GM12874 (cell line): ENCODE measurements at regions not wholly inside any gene's neighbourhood (a gene's known extent, or its start where the extent isn't known, plus 50 kb on each side); places are given as distances from the start of the nearest gene placed in this dataset.

Experiments used
- TF ChIP-seq, protein P1 (sequence below): IDR thresholded peaks from 2 replicates; pipeline ENCODE4 v1.5.1; 2011; ENCODE audit warnings: low read depth, mild to moderate bottlenecking, control low read depth, low read length, moderate library complexity; ENCODE audit not compliant: insufficient read depth

DNA sequence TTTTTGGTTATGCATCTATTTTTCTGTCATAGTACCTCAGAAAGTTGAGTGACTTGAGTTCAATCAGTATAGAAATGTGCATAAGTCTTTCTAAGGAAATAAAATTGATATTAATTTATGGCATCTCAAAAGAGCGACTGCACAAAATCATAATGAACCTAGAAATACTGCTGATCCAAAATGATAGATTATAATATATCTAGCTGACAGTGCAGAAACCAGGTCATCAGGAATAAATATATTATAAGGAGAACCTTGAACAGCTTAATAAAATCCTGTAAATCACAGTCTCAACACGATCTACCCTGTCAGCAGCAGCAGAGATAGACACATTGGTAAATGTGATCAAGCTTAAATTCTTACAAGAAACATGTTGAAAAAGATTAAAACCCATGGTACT, 1106.6 kb upstream of the CDH18 start:
- TF ChIP-seq, protein P1, sequence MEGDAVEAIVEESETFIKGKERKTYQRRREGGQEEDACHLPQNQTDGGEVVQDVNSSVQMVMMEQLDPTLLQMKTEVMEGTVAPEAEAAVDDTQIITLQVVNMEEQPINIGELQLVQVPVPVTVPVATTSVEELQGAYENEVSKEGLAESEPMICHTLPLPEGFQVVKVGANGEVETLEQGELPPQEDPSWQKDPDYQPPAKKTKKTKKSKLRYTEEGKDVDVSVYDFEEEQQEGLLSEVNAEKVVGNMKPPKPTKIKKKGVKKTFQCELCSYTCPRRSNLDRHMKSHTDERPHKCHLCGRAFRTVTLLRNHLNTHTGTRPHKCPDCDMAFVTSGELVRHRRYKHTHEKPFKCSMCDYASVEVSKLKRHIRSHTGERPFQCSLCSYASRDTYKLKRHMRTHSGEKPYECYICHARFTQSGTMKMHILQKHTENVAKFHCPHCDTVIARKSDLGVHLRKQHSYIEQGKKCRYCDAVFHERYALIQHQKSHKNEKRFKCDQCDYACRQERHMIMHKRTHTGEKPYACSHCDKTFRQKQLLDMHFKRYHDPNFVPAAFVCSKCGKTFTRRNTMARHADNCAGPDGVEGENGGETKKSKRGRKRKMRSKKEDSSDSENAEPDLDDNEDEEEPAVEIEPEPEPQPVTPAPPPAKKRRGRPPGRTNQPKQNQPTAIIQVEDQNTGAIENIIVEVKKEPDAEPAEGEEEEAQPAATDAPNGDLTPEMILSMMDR = no peak

DNA sequence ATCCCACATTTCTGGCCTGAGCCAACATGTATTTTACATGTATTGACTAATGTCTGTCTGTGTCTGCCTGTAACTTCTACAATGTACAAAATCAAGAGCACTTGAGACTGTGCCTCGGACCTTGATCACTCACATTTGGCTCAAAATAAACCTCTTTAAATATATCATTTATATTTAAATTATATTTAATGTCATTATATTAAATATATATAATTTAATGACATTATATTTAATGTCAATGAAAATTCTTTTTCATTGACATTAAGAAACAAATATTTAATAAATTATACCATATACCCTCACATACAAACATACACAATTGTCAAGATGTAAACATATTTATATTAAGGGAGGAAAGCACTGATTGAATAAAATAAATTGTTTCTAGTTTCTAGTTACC, 1099.8 kb upstream of the CDH18 start:
- TF ChIP-seq, protein P1 = no peak

- TF ChIP-seq, protein P1 = no peak
Observed at GRCh38 chr5:21085791-21086190, 1097.8 kb upstream of the CDH18 start.

DNA sequence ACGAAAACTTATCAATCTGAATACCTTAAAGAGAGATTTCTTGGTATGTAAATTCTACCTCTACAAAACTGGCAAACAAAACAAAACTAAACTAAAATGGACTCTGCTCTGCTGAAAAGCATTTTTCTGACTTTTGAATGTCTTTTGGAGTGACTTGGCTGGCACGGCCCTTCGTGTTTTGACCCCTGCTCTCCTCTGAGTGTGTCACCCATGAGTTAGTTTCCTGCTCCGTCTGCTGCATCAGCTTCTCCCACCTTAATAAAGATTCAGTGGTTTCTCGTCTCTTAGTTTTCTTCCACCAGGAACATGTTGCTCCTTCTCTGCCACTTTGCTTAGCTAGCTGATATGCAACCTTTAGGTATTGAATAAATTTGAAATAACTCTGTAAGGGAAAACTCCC, 1084.0 kb upstream of the CDH18 start:
- TF ChIP-seq, protein P1 = no peak

- TF ChIP-seq, protein P1 = no peak
Observed at GRCh38 chr5:21071421-21071820, 1083.4 kb upstream of the CDH18 start.

DNA sequence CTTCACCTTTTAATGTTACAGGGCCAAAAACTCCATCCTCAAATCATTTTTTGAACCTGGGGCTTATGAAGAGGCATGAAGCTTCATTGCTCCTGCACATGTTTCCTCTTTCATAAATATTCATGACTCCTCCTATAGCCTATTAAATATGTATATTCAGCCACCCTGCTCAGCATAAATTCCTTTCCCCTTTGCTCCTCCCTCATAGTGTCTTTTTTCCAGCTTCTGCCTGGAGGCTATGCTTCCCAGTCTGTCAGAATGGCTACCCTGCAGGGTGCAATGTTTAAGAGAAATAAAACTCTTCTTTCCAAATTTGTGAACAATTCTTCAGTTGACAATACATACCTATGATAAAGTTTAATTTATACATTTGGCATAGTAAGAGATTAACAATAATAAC, 1082.9 kb upstream of the CDH18 start:
- TF ChIP-seq, protein P1 = no peak

DNA sequence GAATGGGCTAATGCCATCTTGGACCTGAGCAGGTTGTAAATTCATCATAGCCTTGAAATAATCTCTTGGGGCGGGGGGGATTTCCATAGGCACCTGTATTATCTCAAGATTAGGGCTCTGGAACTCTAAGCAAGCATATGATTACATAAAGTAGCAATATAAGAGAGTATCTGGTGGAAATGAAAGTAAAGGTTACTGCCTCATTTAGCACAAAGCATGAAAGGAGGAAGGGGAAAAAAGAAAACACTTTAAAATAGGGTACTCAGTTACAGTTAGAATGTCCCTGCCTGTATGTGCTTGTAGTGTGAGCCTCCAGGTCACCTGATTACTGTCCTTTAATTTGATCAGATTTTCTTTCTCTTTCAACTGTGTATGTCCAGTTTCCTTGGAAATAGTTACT, 1079.7 kb upstream of the CDH18 start:
- TF ChIP-seq, protein P1 = no peak

DNA sequence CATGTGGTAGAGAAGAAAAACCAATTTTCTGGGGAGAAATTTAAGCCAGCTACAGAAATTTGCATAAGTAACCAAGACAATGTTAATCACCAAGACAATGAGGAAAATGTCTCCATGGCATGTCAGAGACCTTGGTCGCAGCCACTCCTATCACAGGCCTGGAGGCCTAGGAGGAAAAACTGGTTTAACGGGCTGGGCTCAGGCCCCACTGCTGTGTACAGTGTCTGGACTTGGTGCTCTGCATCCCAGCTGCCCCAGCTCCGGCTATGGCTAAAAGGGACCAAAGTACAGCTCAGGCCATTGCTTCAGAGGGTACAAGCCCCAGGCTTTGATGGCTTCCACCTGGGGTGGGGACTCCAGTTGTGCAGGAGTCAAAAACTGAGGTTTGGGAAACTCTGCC, 1075.1 kb upstream of the CDH18 start:
- TF ChIP-seq, protein P1 = no peak
